NCI-H2227 (cell line): ENCODE measurements at regions not wholly inside any gene's neighbourhood (a gene's known extent, or its start where the extent isn't known, plus 50 kb on each side); places are given as distances from the start of the nearest gene placed in this dataset.

Experiments used
- DNase-seq: peaks from one replicate; lab custom pipeline; 2025; ENCODE audit not compliant: unreplicated experiment; lab: John Stamatoyannopoulos, UW

GRCh38 chr4:125072269-125072668 is 242.5 kb upstream of the FAT4 start:
- no peak for DNase-seq

- peak; percentile 4 for DNase-seq
Measured at GRCh38 chr4:125070861-125071260, 243.9 kb upstream of the FAT4 start.

- no peak for DNase-seq
Measured at GRCh38 chr4:125062115-125063050, 252.4 kb upstream of the FAT4 start.

GRCh38 chr4:125060376-125060775 is 254.4 kb upstream of the FAT4 start:
- no peak for DNase-seq

GRCh38 chr4:125049711-125050110 is 265.0 kb upstream of the FAT4 start:
- no peak for DNase-seq

GRCh38 chr4:125045311-125045710 is 269.4 kb upstream of the FAT4 start:
- DNase-seq, result no peak

- DNase-seq, result no peak
Measured at GRCh38 chr4:125044886-125045285, 269.9 kb upstream of the FAT4 start.

- no peak for DNase-seq
Measured at GRCh38 chr4:125043486-125043885, 271.3 kb upstream of the FAT4 start.

- DNase-seq, result no peak
Measured at GRCh38 chr4:125042041-125042440, 272.7 kb upstream of the FAT4 start.

GRCh38 chr4:125041372-125041930 is 273.3 kb upstream of the FAT4 start:
- DNase-seq, result no peak

- no peak for DNase-seq
Measured at GRCh38 chr4:125039550-125039949, 275.2 kb upstream of the FAT4 start.

GRCh38 chr4:125022855-125023501 is 291.8 kb upstream of the FAT4 start:
- no peak for DNase-seq

- DNase-seq, result no peak
Measured at GRCh38 chr4:125021189-125021588, 293.6 kb upstream of the FAT4 start.

GRCh38 chr4:125020089-125021034 is 294.4 kb upstream of the FAT4 start:
- DNase-seq, result no peak

GRCh38 chr4:125016892-125017299 is 297.9 kb upstream of the FAT4 start:
- DNase-seq, result no peak

- no peak for DNase-seq
Measured at GRCh38 chr4:125013891-125014290, 300.9 kb upstream of the FAT4 start.

- no peak for DNase-seq
Measured at GRCh38 chr4:125011646-125012045, 299.1 kb upstream of the ANKRD50 start.

GRCh38 chr4:125010796-125011503 is 298.4 kb upstream of the ANKRD50 start:
- DNase-seq, result no peak

GRCh38 chr4:125008676-125009075 is 296.1 kb upstream of the ANKRD50 start:
- no peak for DNase-seq

GRCh38 chr4:125004676-125005075 is 292.1 kb upstream of the ANKRD50 start:
- no peak for DNase-seq
